H1 (cell line): ENCODE measurements at regions not wholly inside any gene's neighbourhood (a gene's known extent, or its start where the extent isn't known, plus 50 kb on each side); places are given as distances from the start of the nearest gene placed in this dataset.
A peak's percentile ranks its signal among the peaks of the same experiment; 100 is the strongest.
"Not testable (repeated sequence)": the region's sequence is repeated elsewhere in the genome, so short reads cannot be mapped to it uniquely, and the experiment has no call there.

Source experiments
- CTCF ChIA-PET: fragments of 300-600 bp; sonication (Branson Sonifier 250); formaldehyde crosslinking; loops from one replicate; lab custom pipeline; 2021; ENCODE audit not compliant: partially characterized antibody; lab: Charles Lee
- POLR2A ChIA-PET: fragments of 300-600 bp; sonication (Branson Sonifier 250); formaldehyde crosslinking; loops from one replicate; lab custom pipeline; 2021; ENCODE audit warnings: inconsistent platforms; ENCODE audit not compliant: partially characterized antibody; lab: Charles Lee
- DNase-seq, 2 experiments: peaks; one replicate each; pipeline versions ENCODE4 v3.0.0 to v3.0.0-alpha.2; 2010 to 2022; ENCODE audit warnings: low spot score in 2 of 2, low read depth in 1 of 2, mixed read lengths in 1 of 2
- FAIRE-seq: peaks from 2 replicates; lab custom pipeline; 2011; peaks lifted over from hg19 to GRCh38; lab: Jason Lieb, UNC
- H2AFZ ChIP-seq: 2 replicates; pipeline ENCODE4 v1.8.1; 2012; ENCODE audit warnings: low read length, inconsistent platforms
- H2AK5ac ChIP-seq: 2 replicates; pipeline ENCODE4 v1.6.1; 2013; ENCODE audit warnings: low read depth, low read length
- H2BK120ac ChIP-seq: replicated peaks from 2 replicates; pipeline ENCODE3; 2013; ENCODE audit warnings: low read depth, low read length, inconsistent platforms
- H2BK12ac ChIP-seq: 2 replicates; pipeline ENCODE4 v1.6.1; 2013; ENCODE audit warnings: low read depth, low read length
- H2BK15ac ChIP-seq: 2 replicates; pipeline ENCODE4 v1.6.1; 2013; ENCODE audit warnings: low read length
- H2BK20ac ChIP-seq: 2 replicates; pipeline ENCODE4 v1.6.1; 2013; ENCODE audit warnings: low read length
- H2BK5ac ChIP-seq: 2 replicates; pipeline ENCODE4 v1.6.1; 2013; ENCODE audit warnings: low read depth, low read length
- H3K14ac ChIP-seq: 2 replicates; pipeline ENCODE4 v1.6.1; 2013; ENCODE audit warnings: inconsistent platforms; ENCODE audit not compliant: insufficient read length
- H3K18ac ChIP-seq: 2 replicates; pipeline ENCODE4 v1.6.1; 2013; ENCODE audit warnings: low read length; ENCODE audit errors: extremely low read depth
- H3K23ac ChIP-seq: 2 replicates; pipeline ENCODE4 v1.6.1; 2013; ENCODE audit warnings: inconsistent platforms; ENCODE audit not compliant: insufficient read length
- H3K23me2 ChIP-seq: 2 replicates; pipeline ENCODE4 v1.6.1; 2013; ENCODE audit warnings: low read depth, low read length
- H3K27ac ChIP-seq: 2 replicates; pipeline ENCODE4 v1.6.1; 2011; ENCODE audit warnings: low read depth, low read length, inconsistent platforms
- H3K27me3 ChIP-seq, 4 experiments: replicated peaks in 1 of 4; 1 replicate in 1 of 4; 2 replicates in 3 of 4; pipeline versions ENCODE4 v1.6.1 to v1.8.1; 2011 to 2013; ENCODE audit warnings: low read length in 3 of 4, mild to moderate bottlenecking in 3 of 4, inconsistent platforms in 2 of 4, mixed read lengths in 2 of 4, moderate library complexity in 1 of 4; ENCODE audit not compliant: control insufficient read depth in 3 of 4, insufficient read depth in 3 of 4; ENCODE audit errors: extremely low read depth in 1 of 4
- H3K36me3 ChIP-seq, 4 experiments: 2 replicates each; pipeline versions ENCODE4 v1.6.1 to v1.8.1; 2011 to 2013; ENCODE audit warnings: mild to moderate bottlenecking in 4 of 4, low read length in 3 of 4, moderate library complexity in 2 of 4, control low read depth in 1 of 4, inconsistent platforms in 1 of 4; ENCODE audit not compliant: insufficient read depth in 4 of 4, control insufficient read depth in 2 of 4
- H3K4ac ChIP-seq: replicated peaks from 2 replicates; pipeline ENCODE3; 2013; ENCODE audit warnings: low read length, low read depth, mixed read lengths, inconsistent platforms; ENCODE audit not compliant: insufficient read length
- H3K4me1 ChIP-seq, 4 experiments: replicated peaks in 1 of 4; 1 replicate in 1 of 4; 2 replicates in 3 of 4; pipeline versions ENCODE4 v1.6.1 to v1.8.1; 2011 to 2013; ENCODE audit warnings: low read length in 3 of 4, inconsistent platforms in 2 of 4, mixed read lengths in 1 of 4; ENCODE audit not compliant: insufficient read depth in 4 of 4, control insufficient read depth in 3 of 4
- H3K4me2 ChIP-seq, 2 experiments: 2 replicates each; pipeline versions ENCODE4 v1.6.1 to v1.8.1; 2011 to 2013; ENCODE audit warnings: low read depth in 2 of 2, low read length in 2 of 2, control low read depth in 1 of 2, inconsistent platforms in 1 of 2, mild to moderate bottlenecking in 1 of 2; ENCODE audit not compliant: insufficient read depth in 1 of 2
- H3K4me3 ChIP-seq, 4 experiments: fragments of 200-600, 300-600 bp in 1 of 4; sonication (generic), shearing (Covaris generic), sonication (Bioruptor Twin) in 1 of 4; 2 replicates each; pipeline versions ENCODE4 v1.5.1 to v1.8.1; 2011 to 2016; ENCODE audit warnings: low read length in 4 of 4, low read depth in 3 of 4, control low read depth in 2 of 4, inconsistent platforms in 2 of 4, mild to moderate bottlenecking in 2 of 4, mixed read lengths in 1 of 4, moderate library complexity in 1 of 4; ENCODE audit not compliant: insufficient read depth in 2 of 4; ENCODE audit errors: extremely low read depth in 1 of 4
- H3K56ac ChIP-seq: replicated peaks from 2 replicates; pipeline ENCODE3; 2013; ENCODE audit warnings: low read depth, mild to moderate bottlenecking, mixed read lengths, low read length, inconsistent platforms; ENCODE audit not compliant: insufficient read length
- H3K79me1 ChIP-seq: 2 replicates; pipeline ENCODE4 v1.6.1; 2013; ENCODE audit warnings: low read depth, low read length, control low read depth
- H3K79me2 ChIP-seq, 2 experiments: 2 replicates each; pipeline versions ENCODE4 v1.6.1 to v1.8.1; 2012 to 2013; ENCODE audit warnings: low read length in 2 of 2, mild to moderate bottlenecking in 2 of 2, inconsistent platforms in 1 of 2; ENCODE audit not compliant: insufficient read depth in 2 of 2, control insufficient read depth in 1 of 2
- H3K9ac ChIP-seq, 4 experiments: replicated peaks in 1 of 4; 1 replicate in 1 of 4; 2 replicates in 3 of 4; pipeline versions ENCODE4 v1.6.1 to v1.8.1; 2011 to 2013; ENCODE audit warnings: low read depth in 3 of 4, low read length in 3 of 4, control low read depth in 2 of 4, mild to moderate bottlenecking in 2 of 4, moderate library complexity in 2 of 4, inconsistent platforms in 1 of 4; ENCODE audit errors: extremely low read depth in 1 of 4
- H3K9me3 ChIP-seq, 2 experiments: 2 replicates each; pipeline versions ENCODE4 v1.6.1 to v1.8.1; 2012 to 2013; ENCODE audit warnings: mild to moderate bottlenecking in 2 of 2, moderate library complexity in 2 of 2, control low read depth in 1 of 2, inconsistent platforms in 1 of 2, low read depth in 1 of 2, low read length in 1 of 2, mixed read lengths in 1 of 2; ENCODE audit not compliant: insufficient read depth in 2 of 2
- H4K20me1 ChIP-seq, 2 experiments: replicated peaks in 1 of 2; 2 replicates each; pipeline versions ENCODE3 to v1.8.1; 2011 to 2013; ENCODE audit warnings: inconsistent platforms in 2 of 2, low read length in 2 of 2, mild to moderate bottlenecking in 1 of 2; ENCODE audit not compliant: insufficient read depth in 2 of 2, control insufficient read depth in 1 of 2
- H4K5ac ChIP-seq: 2 replicates; pipeline ENCODE4 v1.6.1; 2013; ENCODE audit warnings: low read length, low read depth, mixed read lengths, inconsistent platforms; ENCODE audit not compliant: insufficient read length
- H4K8ac ChIP-seq: 2 replicates; pipeline ENCODE4 v1.8.0; 2013; ENCODE audit warnings: mild to moderate bottlenecking, moderate library complexity, low read length, inconsistent platforms; ENCODE audit not compliant: insufficient read depth; ENCODE audit errors: extremely low read depth
- H4K91ac ChIP-seq: replicated peaks from 2 replicates; pipeline ENCODE3; 2013; ENCODE audit warnings: low read length, mixed read lengths, inconsistent platforms; ENCODE audit not compliant: insufficient read length
- ASH2L ChIP-seq: fragments of 200-600, 300-600 bp; sonication (generic); IDR thresholded peaks from one replicate; pipeline ENCODE4 v1.7.1; 2017; ENCODE audit warnings: low read length
- PHF8 ChIP-seq: fragments of 200-600 bp; sonication (generic); conservative IDR thresholded peaks from 2 replicates; pipeline ENCODE4 v1.7.1; 2012; ENCODE audit warnings: low read depth, mild to moderate bottlenecking, inconsistent platforms, low read length, moderate library complexity
- RBBP5 ChIP-seq: IDR thresholded peaks from 2 replicates; pipeline ENCODE4 v1.7.1; 2012; ENCODE audit warnings: low read depth, mild to moderate bottlenecking, inconsistent platforms, low read length, moderate library complexity, borderline replicate concordance
- TAF1 ChIP-seq: IDR thresholded peaks from 2 replicates; pipeline ENCODE4 v1.6.1; 2011; ENCODE audit warnings: mild to moderate bottlenecking, low read depth, low read length
- YY1 ChIP-seq: IDR thresholded peaks from 2 replicates; pipeline ENCODE4 v1.6.1; 2011; ENCODE audit warnings: low read depth, mild to moderate bottlenecking, low read length
- WGBS, 2 experiments: shearing (Covaris generic) in 1 of 2; methylation state at CpG; one replicate each; pipeline versions ENCODE4 v1.1.6 to v1.1.7; 2013 to 2015; ENCODE audit warnings: low lambda C conversion rate in 2 of 2, mixed read lengths in 2 of 2, inconsistent platforms in 1 of 2, low coverage in 1 of 2, missing lambda C conversion rate in 1 of 2; ENCODE audit not compliant: insufficient replicate concordance in 2 of 2, insufficient coverage in 1 of 2, insufficient read length in 1 of 2; ENCODE audit errors: extremely low coverage in 1 of 2, missing lambda C conversion rate in 1 of 2; 5-methylcytosine and 5-hydroxymethylcytosine counted together

DNA sequence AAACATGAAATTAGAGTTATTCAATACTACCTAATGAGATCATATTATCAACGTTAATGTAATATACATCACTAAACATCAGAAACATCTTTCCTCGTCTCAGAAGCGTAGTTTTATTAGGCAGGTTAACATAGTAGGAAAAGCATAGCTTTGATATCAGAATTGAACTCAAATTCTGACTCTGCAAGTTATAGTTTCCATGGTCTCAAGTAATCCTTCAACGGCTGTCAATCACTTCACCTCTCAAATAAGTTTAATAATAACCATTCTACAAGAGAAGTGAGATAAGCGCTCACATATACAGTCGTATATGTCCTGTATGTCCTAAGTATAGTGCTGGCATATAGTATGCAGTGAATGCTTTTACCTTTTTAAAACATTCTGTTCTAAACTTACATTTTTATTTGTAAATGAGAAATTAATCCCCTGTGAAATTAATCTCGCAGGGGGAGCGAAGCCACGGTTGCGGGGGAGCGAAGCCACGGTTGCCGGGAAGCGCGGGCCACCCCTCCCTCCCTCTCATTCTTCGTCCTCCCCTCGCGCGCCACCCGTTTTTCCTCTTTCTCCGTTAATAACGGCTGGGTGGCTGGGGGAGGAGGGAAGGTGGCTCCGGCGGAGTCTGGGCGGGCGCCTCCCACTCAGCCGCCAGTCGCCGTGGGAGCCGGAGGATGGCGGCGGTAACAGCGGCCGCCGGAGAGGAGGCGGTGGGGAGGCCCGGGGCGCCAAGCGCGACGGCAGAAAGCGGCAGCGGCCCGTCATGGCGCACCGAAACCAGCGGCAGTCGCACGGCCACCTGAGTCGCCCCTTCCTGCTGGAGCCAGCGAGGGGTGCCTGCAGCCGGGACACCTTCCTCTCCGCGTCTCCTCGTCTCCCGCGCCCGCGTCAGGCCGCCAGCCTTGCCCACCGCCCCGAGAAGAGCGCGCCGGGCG lies 163.8 kb downstream of the KBTBD2 start:
- not testable (repeated sequence) for H3K4me1 ChIP-seq, H2BK20ac ChIP-seq, H4K5ac ChIP-seq, H3K23ac ChIP-seq, H3K27me3 ChIP-seq, H2BK120ac ChIP-seq, H3K23me2 ChIP-seq, H3K4ac ChIP-seq, H3K56ac ChIP-seq, FAIRE-seq, H4K91ac ChIP-seq, H3K9me3 ChIP-seq, H2BK5ac ChIP-seq, H2BK15ac ChIP-seq, H3K14ac ChIP-seq, H3K36me3 ChIP-seq, H2BK12ac ChIP-seq, H3K79me2 ChIP-seq, H2AK5ac ChIP-seq, H4K20me1 ChIP-seq, H2AFZ ChIP-seq, H3K79me1 ChIP-seq, H3K18ac ChIP-seq
- TF ChIP-seq TAF1 (0 out of 2 replicates have a peak, but pooled peaks have one; percentile 14), PHF8 (peak; percentile 67; the same call in 1 of the 2 replicates), RBBP5 (peak; percentile 80; the same call in 1 of the 2 replicates), ASH2L (peak; percentile 38), YY1 (peak; percentile 31; the same call in 1 of the 2 replicates)
- peak overlapping the region; percentile 70; the same call in 1 of the 2 replicates for H3K27ac ChIP-seq
- peak overlapping the region; percentile 53 to 76 (median 68) for H3K4me3 ChIP-seq
- peak overlapping the region; percentile 62 to 94 (median 72); a peak in 6 of 7 replicates for H3K9ac ChIP-seq
- peak in 1 of 2 experiments; percentile 76 for DNase-seq
- H3K4me2 ChIP-seq, result peak overlapping the region; percentile 44 to 59
- 20% methylated on average over 20 of the region's 66 CpGs; no CpG with 5 or more reads in 1 of the 2 experiments for WGBS, 2 experiments
- POLR2A ChIA-PET, result interaction anchor here (0.6 to 0.9 kb wide), 4 partner anchors 8 to 1684 kb away, joined by 3 to 4 read pairs (median 4); no protein-coding TSS in a partner anchor
- peak overlapping the region; percentile 95; the same call in 1 of the 2 replicates for H4K8ac ChIP-seq
- CTCF ChIA-PET, result interaction anchor here (0.6 kb wide), 1 partner anchor 180 kb away, joined by 3 read pairs; no protein-coding TSS in a partner anchor
